Neural progenitor cell (in vitro differentiated cells): ENCODE measurements at regions not wholly inside any gene's neighbourhood (a gene's known extent, or its start where the extent isn't known, plus 50 kb on each side); places are given as distances from the start of the nearest gene placed in this dataset.

ENCODE experiments used
- DNase-seq: peaks from one replicate; pipeline ENCODE4 v3.0.0-alpha.2; 2016; ENCODE audit warnings: low spot score
- H2AFZ ChIP-seq: fragments of 200-600 bp; sonication (generic); replicated peaks from 2 replicates; pipeline ENCODE4 v1.6.1; 2016; ENCODE audit warnings: antibody characterized with exemption
- H3F3A ChIP-seq: fragments of 200-600 bp; sonication (generic); 2 replicates; pipeline ENCODE4 v1.6.1; 2016; ENCODE audit warnings: antibody characterized with exemption, low read depth
- H3K27ac ChIP-seq: fragments of 200-600 bp; sonication (generic); 2 replicates; pipeline ENCODE4 v1.5.1; 2016; ENCODE audit warnings: mild to moderate bottlenecking
- H3K27me3 ChIP-seq: fragments of 200-600 bp; sonication (generic); 2 replicates; pipeline ENCODE4 v1.6.1; 2016; ENCODE audit warnings: mild to moderate bottlenecking, moderate library complexity
- H3K36me3 ChIP-seq: fragments of 200-600 bp; sonication (generic); 2 replicates; pipeline ENCODE4 v1.5.1; 2016
- H3K4me1 ChIP-seq: fragments of 200-600 bp; sonication (generic); 2 replicates; pipeline ENCODE4 v1.6.1; 2016; ENCODE audit warnings: mixed run types
- H3K4me2 ChIP-seq: fragments of 200-600 bp; sonication (generic); 2 replicates; pipeline ENCODE4 v1.6.1; 2016
- H3K4me3 ChIP-seq: fragments of 200-600 bp; sonication (generic); 2 replicates; pipeline ENCODE4 v1.5.1; 2016
- H3K79me2 ChIP-seq: fragments of 200-600 bp; sonication (generic); 2 replicates; pipeline ENCODE4 v1.6.1; 2016; ENCODE audit warnings: low read depth
- H3K9ac ChIP-seq: fragments of 200-600 bp; sonication (generic); 2 replicates; pipeline ENCODE4 v1.6.1; 2016
- H3K9me3 ChIP-seq: fragments of 200-600 bp; sonication (generic); 2 replicates; pipeline ENCODE4 v1.5.1; 2016; ENCODE audit warnings: low read depth
- H4K20me1 ChIP-seq: fragments of 200-600 bp; sonication (generic); 2 replicates; pipeline ENCODE4 v1.6.1; 2016; ENCODE audit warnings: low read depth
- H3K27ac Mint-ChIP-seq: 3 replicates; pipeline ENCODE4 v1.8.0; 2021; ENCODE audit warnings: mixed read lengths
- H3K27me3 Mint-ChIP-seq: 2 replicates; pipeline ENCODE4 v1.8.0; 2022; ENCODE audit warnings: low read depth, mild to moderate bottlenecking, inconsistent platforms, moderate library complexity, mixed read lengths; ENCODE audit not compliant: insufficient read depth
- H3K36me3 Mint-ChIP-seq: 3 replicates; pipeline ENCODE4 v1.8.0; 2021; ENCODE audit warnings: mixed read lengths
- H3K4me1 Mint-ChIP-seq: 3 replicates; pipeline ENCODE4 v1.8.0; 2021; ENCODE audit warnings: mixed read lengths
- H3K4me3 Mint-ChIP-seq: 3 replicates; pipeline ENCODE4 v1.8.0; 2021; ENCODE audit warnings: mild to moderate bottlenecking, moderate library complexity, mixed read lengths
- H3K9me3 Mint-ChIP-seq: 3 replicates; pipeline ENCODE4 v1.8.0; 2020; ENCODE audit warnings: mixed read lengths
- CTCF ChIP-seq: fragments of 200-600 bp; sonication (generic); IDR thresholded peaks from 2 replicates; pipeline ENCODE4 v1.5.1; 2017; ENCODE audit warnings: antibody characterized with exemption, mild to moderate bottlenecking
- EZH2 ChIP-seq: fragments of 200-600 bp; sonication (generic); IDR thresholded peaks from 2 replicates; pipeline ENCODE4 v1.6.1; 2017; ENCODE audit warnings: antibody characterized with exemption, mild to moderate bottlenecking, moderate library complexity
- EZH2phosphoT487 ChIP-seq: fragments of 200-600 bp; sonication (generic); IDR thresholded peaks from 2 replicates; pipeline ENCODE4 v1.6.1; 2017; ENCODE audit warnings: antibody characterized with exemption

DNA sequence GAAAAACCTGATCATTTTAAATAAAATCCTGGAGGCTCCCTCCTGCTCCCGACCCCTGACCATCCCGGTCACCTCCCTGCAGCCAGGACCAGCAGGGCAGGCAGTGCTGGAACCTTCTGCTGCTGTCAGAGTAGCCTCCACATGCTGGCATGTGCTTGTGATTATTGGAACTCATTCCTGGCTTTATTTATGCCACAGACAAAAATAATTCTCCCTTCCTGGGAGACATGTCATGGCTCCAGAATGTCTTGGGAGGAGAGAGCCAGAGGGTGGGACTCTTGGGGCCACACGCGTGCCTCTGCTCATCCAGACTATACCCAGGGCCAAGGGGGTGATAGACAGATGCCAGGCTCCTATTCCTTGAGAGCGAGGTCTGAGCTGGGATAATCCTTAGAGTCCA, 183.6 kb upstream of the RAB4A start:
- DNase-seq = no peak
- no peak overlapping the region for H2AFZ ChIP-seq
- H3K27me3 Mint-ChIP-seq = peaks cover 5% of the 10 kb centered on the region
- H3K4me3 ChIP-seq = no peak overlapping the region
- no peak overlapping the region for H3K4me2 ChIP-seq
- H3K36me3 ChIP-seq = no peaks in the 10 kb centered on the region
- no peak overlapping the region for H3K27ac ChIP-seq
- TF ChIP-seq EZH2phosphoT487 (no peak), EZH2 (no peak), CTCF (no peak)
- H3K36me3 Mint-ChIP-seq = peaks cover 2% of the 10 kb centered on the region
- H3K9ac ChIP-seq = no peak overlapping the region
- H3K4me1 ChIP-seq = peaks cover 24% of the 10 kb centered on the region
- H3K9me3 Mint-ChIP-seq = peaks cover 18% of the 10 kb centered on the region
- H3K27ac Mint-ChIP-seq = no peak overlapping the region
- no peaks in the 10 kb centered on the region for H3K27me3 ChIP-seq
- H3K9me3 ChIP-seq = peaks cover 10% of the 10 kb centered on the region
- H3K4me1 Mint-ChIP-seq = peaks cover 32% of the 10 kb centered on the region
- H3F3A ChIP-seq = peaks cover 3% of the 10 kb centered on the region
- no peaks in the 10 kb centered on the region for H3K79me2 ChIP-seq
- no peaks in the 10 kb centered on the region for H4K20me1 ChIP-seq
- no peak overlapping the region for H3K4me3 Mint-ChIP-seq

DNA sequence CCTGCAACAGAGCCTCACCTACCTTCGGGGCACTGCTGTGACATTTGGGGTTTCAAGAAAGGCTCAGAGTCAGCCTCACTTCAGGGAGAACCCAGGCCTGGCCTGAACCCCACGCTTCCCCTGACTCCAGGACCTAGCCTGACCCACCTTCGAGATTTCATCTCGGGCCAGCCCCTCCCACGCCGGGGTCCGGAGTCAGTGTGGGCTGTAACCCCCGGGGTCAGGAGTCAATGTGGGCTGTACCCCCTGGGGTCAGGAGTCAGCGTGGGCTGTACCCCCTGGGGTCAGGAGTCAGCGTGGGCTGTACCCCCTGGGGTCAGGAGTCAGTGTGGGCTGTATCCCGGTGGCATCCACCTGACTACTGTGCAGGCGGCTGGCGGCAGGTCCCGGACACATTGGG, 183.0 kb upstream of the RAB4A start:
- peaks cover 5% of the 10 kb centered on the region for H3K27me3 Mint-ChIP-seq

DNA sequence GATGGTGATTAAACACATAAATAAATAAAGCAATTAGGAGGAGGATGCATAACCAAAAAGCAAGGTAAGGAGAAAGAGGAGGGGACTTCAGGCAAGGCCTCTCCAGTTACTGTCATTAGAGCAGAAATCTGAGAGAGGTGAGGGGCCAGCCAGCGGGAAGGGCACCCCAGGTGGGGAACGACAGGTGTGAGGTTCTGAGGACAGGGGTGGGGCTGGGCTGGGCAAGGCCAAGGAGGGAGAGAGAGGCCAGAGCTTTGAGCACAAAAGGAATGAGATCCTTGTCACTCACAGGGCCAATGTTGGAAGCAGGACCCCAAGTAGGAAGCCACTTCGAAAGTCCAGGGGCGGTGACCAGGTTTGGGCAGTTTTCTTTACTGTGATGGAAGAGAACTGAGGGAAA, 182.2 kb upstream of the RAB4A start:
- H3K4me1 ChIP-seq = peaks cover 37% of the 10 kb centered on the region
- no peak overlapping the region for H2AFZ ChIP-seq
- H3K27me3 ChIP-seq = no peaks in the 10 kb centered on the region
- no peaks in the 10 kb centered on the region for H4K20me1 ChIP-seq
- TF ChIP-seq CTCF = no peak
- TF ChIP-seq EZH2phosphoT487 = no peak
- no peak for TF ChIP-seq EZH2
- Mint-ChIP-seq H3K4me3 (no peak overlapping the region), H3K27ac (no peak overlapping the region), H3K27me3 (peaks cover 5% of the 10 kb centered on the region), H3K36me3 (peaks cover 2% of the 10 kb centered on the region), H3K4me1 (peaks cover 41% of the 10 kb centered on the region), H3K9me3 (peaks cover 7% of the 10 kb centered on the region)
- H3K79me2 ChIP-seq = no peaks in the 10 kb centered on the region
- H3K4me2 ChIP-seq = no peak overlapping the region
- H3K27ac ChIP-seq = no peak overlapping the region
- H3F3A ChIP-seq = peaks cover 12% of the 10 kb centered on the region
- H3K36me3 ChIP-seq = no peaks in the 10 kb centered on the region
- no peak for DNase-seq
- no peak overlapping the region for H3K9ac ChIP-seq
- H3K4me3 ChIP-seq = no peak overlapping the region
- no peaks in the 10 kb centered on the region for H3K9me3 ChIP-seq

More for the DNA sequence above, 183.0 kb upstream of the RAB4A start:
- no peaks in the 10 kb centered on the region for H3K36me3 ChIP-seq
- H3K4me1 ChIP-seq = peaks cover 30% of the 10 kb centered on the region
- no peak overlapping the region for H3K4me2 ChIP-seq
- no peak for TF ChIP-seq CTCF
- no peak for TF ChIP-seq EZH2
- TF ChIP-seq EZH2phosphoT487 = no peak
- peaks cover 5% of the 10 kb centered on the region for H3K9me3 ChIP-seq
- Mint-ChIP-seq H3K27ac (no peak overlapping the region), H3K4me3 (no peak overlapping the region), H3K9me3 (peaks cover 12% of the 10 kb centered on the region), H3K36me3 (peaks cover 2% of the 10 kb centered on the region), H3K4me1 (peaks cover 37% of the 10 kb centered on the region)
- no peaks in the 10 kb centered on the region for H3K27me3 ChIP-seq
- H2AFZ ChIP-seq = no peak overlapping the region
- H3K27ac ChIP-seq = no peak overlapping the region
- H4K20me1 ChIP-seq = no peaks in the 10 kb centered on the region
- no peak overlapping the region for H3K9ac ChIP-seq
- no peak overlapping the region for H3K4me3 ChIP-seq
- DNase-seq = no peak
- no peaks in the 10 kb centered on the region for H3K79me2 ChIP-seq
- peaks cover 8% of the 10 kb centered on the region for H3F3A ChIP-seq
